SU-DHL-6 (cell line): ENCODE measurements at regions not wholly inside any gene's neighbourhood (a gene's known extent, or its start where the extent isn't known, plus 50 kb on each side); places are given as distances from the start of the nearest gene placed in this dataset.

ENCODE experiments used
- H2AFZ ChIP-seq: fragments of 200-600 bp; sonication (generic); 2 replicates; pipeline ENCODE4 v1.6.1; 2014; ENCODE audit warnings: low read depth, mild to moderate bottlenecking, moderate library complexity, mixed read lengths, antibody characterized with exemption, low read length; ENCODE audit not compliant: severe bottlenecking
- H3F3A ChIP-seq: fragments of 200-600 bp; shearing (Covaris generic); 2 replicates; pipeline ENCODE4 v1.6.0; 2016; ENCODE audit warnings: antibody characterized with exemption, mild to moderate bottlenecking; ENCODE audit not compliant: insufficient read depth
- H3K27ac ChIP-seq: fragments of 200-600 bp; sonication (generic); 2 replicates; pipeline ENCODE4 v1.5.1; 2016; ENCODE audit warnings: low read depth, mild to moderate bottlenecking, low read length, moderate library complexity, mixed read lengths
- H3K27me3 ChIP-seq: fragments of 200-600 bp; sonication (generic), shearing (Covaris generic); 2 replicates; pipeline ENCODE4 v1.6.0; 2014; ENCODE audit warnings: mild to moderate bottlenecking, low read length
- H3K36me3 ChIP-seq: fragments of 200-600 bp; sonication (generic); 2 replicates; pipeline ENCODE4 v1.6.1; 2014; ENCODE audit warnings: mild to moderate bottlenecking, low read length, mixed read lengths
- H3K4me2 ChIP-seq: fragments of 300-600, 200-600 bp; shearing (Covaris generic), sonication (generic); 2 replicates; pipeline ENCODE4 v1.6.0; 2014; ENCODE audit warnings: low read length, low read depth, mild to moderate bottlenecking; ENCODE audit not compliant: poor library complexity, severe bottlenecking
- H3K4me3 ChIP-seq: fragments of 200-600 bp; sonication (generic); 2 replicates; pipeline ENCODE4 v1.5.1; 2014; ENCODE audit warnings: antibody characterized with exemption, low read length, mild to moderate bottlenecking, mixed read lengths; ENCODE audit not compliant: insufficient read depth, poor library complexity, severe bottlenecking
- H3K79me2 ChIP-seq: fragments of 200-600 bp; sonication (generic); 2 replicates; pipeline ENCODE4 v1.6.1; 2014; ENCODE audit warnings: mild to moderate bottlenecking, low read length, moderate library complexity; ENCODE audit not compliant: insufficient read depth
- H3K9ac ChIP-seq: fragments of 200-600 bp; sonication (generic); 2 replicates; pipeline ENCODE4 v1.7.0; 2014; ENCODE audit warnings: mild to moderate bottlenecking, low read length
- H3K9me2 ChIP-seq: fragments of 200-600 bp; sonication (generic); replicated peaks from 2 replicates; pipeline ENCODE4 v1.6.1; 2014; ENCODE audit warnings: low read length; ENCODE audit not compliant: insufficient read depth
- H3K9me3 ChIP-seq: fragments of 200-600 bp; sonication (generic); 2 replicates; pipeline ENCODE4 v1.6.1; 2014; ENCODE audit warnings: low read length, mixed read lengths; ENCODE audit not compliant: insufficient read depth
- H4K20me1 ChIP-seq: fragments of 200-600 bp; sonication (generic); 2 replicates; pipeline ENCODE4 v1.6.1; 2014; ENCODE audit warnings: low read depth, mild to moderate bottlenecking, antibody characterized with exemption, low read length, moderate library complexity, mixed read lengths
- CTCF ChIP-seq: fragments of 200-600 bp; sonication (generic); IDR thresholded peaks from one replicate; pipeline ENCODE4 v1.5.1; 2017; ENCODE audit warnings: antibody characterized with exemption, mild to moderate bottlenecking, low read length, moderate library complexity; ENCODE audit not compliant: insufficient read depth, poor library complexity, severe bottlenecking
- EZH2phosphoT487 ChIP-seq: fragments of 200-600 bp; sonication (generic), shearing (Covaris generic); conservative IDR thresholded peaks from 2 replicates; pipeline ENCODE4 v1.6.1; 2018; ENCODE audit warnings: mild to moderate bottlenecking, antibody characterized with exemption, low read length, moderate library complexity, mixed read lengths

- Histone ChIP-seq H3K27me3 (no peaks in the 10 kb centered on the region), H3K36me3 (no peaks in the 10 kb centered on the region), H3K9me2 (no peaks in the 10 kb centered on the region), H3K79me2 (no peaks in the 10 kb centered on the region), H3K4me2 (no peak overlapping the region), H3F3A (no peaks in the 10 kb centered on the region), H3K27ac (no peak overlapping the region), H3K9ac (no peak overlapping the region), H3K4me3 (no peak overlapping the region), H4K20me1 (no peaks in the 10 kb centered on the region), H3K9me3 (no peaks in the 10 kb centered on the region; the same call in 1 of the 2 replicates), H2AFZ (no peak overlapping the region)
- TF ChIP-seq CTCF (no peak), EZH2phosphoT487 (no peak)
Observed at GRCh38 chr2:147109291-147109690, 735.5 kb upstream of the ACVR2A start.

GRCh38 chr2:147108548-147108947 lies 736.3 kb upstream of the ACVR2A start:
- no peak for TF ChIP-seq CTCF
- TF ChIP-seq EZH2phosphoT487: no peak
- no peaks in the 10 kb centered on the region for H4K20me1 ChIP-seq

GRCh38 chr2:147101941-147102790 lies 742.7 kb upstream of the ACVR2A start:
- Histone ChIP-seq H3K9me2 (no peaks in the 10 kb centered on the region), H3K27me3 (no peaks in the 10 kb centered on the region)
- no peak for TF ChIP-seq CTCF
- no peak for TF ChIP-seq EZH2phosphoT487

More at GRCh38 chr2:147108548-147108947, 736.3 kb upstream of the ACVR2A start:
- Histone ChIP-seq H3K9ac (no peak overlapping the region), H3K27ac (no peak overlapping the region), H3K9me3 (no peaks in the 10 kb centered on the region; the same call in 1 of the 2 replicates), H3K4me3 (no peak overlapping the region), H3F3A (no peaks in the 10 kb centered on the region), H3K9me2 (no peaks in the 10 kb centered on the region), H3K36me3 (no peaks in the 10 kb centered on the region), H3K79me2 (no peaks in the 10 kb centered on the region), H3K27me3 (no peaks in the 10 kb centered on the region), H2AFZ (no peak overlapping the region), H3K4me2 (no peak overlapping the region)

More at GRCh38 chr2:147101941-147102790, 742.7 kb upstream of the ACVR2A start:
- no peak overlapping the region for H3K9ac ChIP-seq
- no peak overlapping the region for H2AFZ ChIP-seq
- no peaks in the 10 kb centered on the region for H4K20me1 ChIP-seq
- H3K79me2 ChIP-seq: no peaks in the 10 kb centered on the region
- H3K27ac ChIP-seq: no peak overlapping the region
- H3F3A ChIP-seq: no peaks in the 10 kb centered on the region
- H3K36me3 ChIP-seq: no peaks in the 10 kb centered on the region
- no peak overlapping the region for H3K4me2 ChIP-seq
- H3K4me3 ChIP-seq: no peak overlapping the region
- no peaks in the 10 kb centered on the region for H3K9me3 ChIP-seq
